BE2C (cell line): ENCODE measurements at regions not wholly inside any gene's neighbourhood (a gene's known extent, or its start where the extent isn't known, plus 50 kb on each side); places are given as distances from the start of the nearest gene placed in this dataset.

Experiments used
- DNase-seq: peaks from one replicate; pipeline ENCODE4 v3.0.0-alpha.2; 2020
- H3K27me3 ChIP-seq: fragments of 250-450 bp; sonication (Bioruptor Pico); 2 replicates; pipeline ENCODE4 v1.5.1; 2020; ENCODE audit warnings: mild to moderate bottlenecking
- H3K36me3 ChIP-seq: fragments of 250-450 bp; sonication (Bioruptor Pico); 2 replicates; pipeline ENCODE4 v1.5.1; 2020; ENCODE audit warnings: mild to moderate bottlenecking
- H3K4me1 ChIP-seq: fragments of 250-450 bp; sonication (Bioruptor Pico); 2 replicates; pipeline ENCODE4 v1.5.1; 2020
- H3K4me3 ChIP-seq: 2 replicates; pipeline ENCODE4 v1.5.1; 2011; ENCODE audit warnings: low read depth, low read length
- H3K9me3 ChIP-seq: fragments of 250-450 bp; sonication (Bioruptor Pico); 2 replicates; pipeline ENCODE4 v1.5.1; 2020
- CTCF ChIP-seq: IDR thresholded peaks from 2 replicates; pipeline ENCODE4 v1.5.1; 2012; ENCODE audit warnings: mild to moderate bottlenecking, low read depth, low read length

GRCh38 chr1:5812295-5812694 is 179.9 kb downstream of the NPHP4 start:
- DNase-seq = no peak
- no peak for TF ChIP-seq CTCF
- Histone ChIP-seq H3K4me1 (no peaks in the 10 kb centered on the region), H3K4me3 (no peak overlapping the region), H3K36me3 (no peaks in the 10 kb centered on the region), H3K27me3 (no peaks in the 10 kb centered on the region), H3K9me3 (no peaks in the 10 kb centered on the region)

- no peaks in the 10 kb centered on the region for H3K9me3 ChIP-seq
- TF ChIP-seq CTCF = no peak
- no peaks in the 10 kb centered on the region for H3K4me1 ChIP-seq
- no peaks in the 10 kb centered on the region for H3K27me3 ChIP-seq
- H3K4me3 ChIP-seq = no peak overlapping the region
- no peaks in the 10 kb centered on the region for H3K36me3 ChIP-seq
- DNase-seq = no peak
These were observed 180.8 kb downstream of the NPHP4 start for GRCh38 chr1:5811419-5811818.

- H3K9me3 ChIP-seq = no peaks in the 10 kb centered on the region
- no peak for DNase-seq
- H3K27me3 ChIP-seq = no peaks in the 10 kb centered on the region
- H3K36me3 ChIP-seq = no peaks in the 10 kb centered on the region
- TF ChIP-seq CTCF = no peak
- H3K4me3 ChIP-seq = no peak overlapping the region
- H3K4me1 ChIP-seq = no peaks in the 10 kb centered on the region
These were observed 181.5 kb downstream of the NPHP4 start for GRCh38 chr1:5810553-5811270.

GRCh38 chr1:5810131-5810530 is 182.1 kb downstream of the NPHP4 start:
- H3K4me3 ChIP-seq = no peak overlapping the region
- no peak for DNase-seq
- H3K4me1 ChIP-seq = no peaks in the 10 kb centered on the region
- TF ChIP-seq CTCF = no peak
- no peaks in the 10 kb centered on the region for H3K27me3 ChIP-seq
- no peaks in the 10 kb centered on the region for H3K36me3 ChIP-seq
- H3K9me3 ChIP-seq = no peaks in the 10 kb centered on the region

GRCh38 chr1:5809207-5809788 is 182.9 kb downstream of the NPHP4 start:
- H3K27me3 ChIP-seq = no peaks in the 10 kb centered on the region

More at GRCh38 chr1:5809207-5809788, 182.9 kb downstream of the NPHP4 start:
- Histone ChIP-seq H3K36me3 (no peaks in the 10 kb centered on the region), H3K4me3 (no peak overlapping the region), H3K9me3 (no peaks in the 10 kb centered on the region), H3K4me1 (no peaks in the 10 kb centered on the region)
- DNase-seq = no peak
- no peak for TF ChIP-seq CTCF
